ENCODE measurements at regions not wholly inside any gene's neighbourhood (a gene's known extent, or its start where the extent isn't known, plus 50 kb on each side); places are given as distances from the start of the nearest gene placed in this dataset.

DNA sequence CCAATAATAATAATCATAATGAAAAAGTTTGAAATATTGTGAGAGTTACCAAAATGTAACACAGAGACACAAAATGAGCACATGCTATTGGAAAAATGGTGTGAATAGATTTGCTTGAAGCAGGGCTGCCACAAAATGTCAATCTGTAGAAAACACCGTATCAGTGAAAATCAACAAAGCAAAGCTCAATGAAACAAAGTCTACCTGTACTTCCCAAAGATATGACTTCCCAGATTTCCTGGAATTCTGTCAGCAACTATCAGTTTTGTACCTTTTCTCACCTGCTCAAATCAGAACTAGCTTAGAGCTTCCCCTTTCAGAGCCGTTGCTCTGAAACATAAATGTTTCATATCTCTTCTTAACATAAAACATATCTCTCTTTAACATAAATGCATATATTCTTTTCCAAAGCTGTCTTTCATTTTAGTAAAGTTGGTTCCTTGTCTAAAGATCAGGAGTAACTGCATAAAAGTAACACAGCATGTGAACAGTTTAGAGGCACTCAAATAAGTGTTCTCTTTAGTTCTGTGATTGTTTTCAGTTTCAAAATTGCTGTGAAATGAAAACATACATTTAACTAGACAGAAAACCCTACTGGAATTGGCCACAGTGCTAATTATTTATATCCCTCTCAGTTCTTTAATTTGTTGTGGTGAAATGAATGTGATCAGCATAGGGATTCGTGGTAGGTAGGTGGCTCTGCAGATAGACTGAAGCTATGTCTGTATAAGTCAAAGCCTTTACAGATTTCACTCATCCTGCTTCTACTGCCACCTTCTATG is 262.5 kb downstream of the KCNJ3 start:
- no peaks in the 10 kb centered on the region for H3K4me1 ChIP-seq (ENCODE audit: control insufficient read depth in 1 of 2, insufficient read depth in 2 of 2, low read depth in 1 of 2, low read length in 1 of 2)
- no peak overlapping the region for H3K9ac ChIP-seq
- no peak overlapping the region for H3K4me2 ChIP-seq
- H3F3A ChIP-seq (replicated peaks; ENCODE audit: insufficient read depth), result no peaks in the 10 kb centered on the region
- no peaks in the 10 kb centered on the region for H3K27me3 ChIP-seq (ENCODE audit: insufficient read depth)
- WGBS (ENCODE audit: low lambda C conversion rate), result 33% methylated on average over 3 of the region's 3 CpGs
- H3K79me2 ChIP-seq (ENCODE audit: insufficient read depth), result no peaks in the 10 kb centered on the region
- no peak for TF ChIP-seq RCOR1 (IDR thresholded peaks at IDR 0.05; ENCODE audit: low read length)
- TF ChIP-seq POLR2AphosphoS5 (IDR thresholded peaks at IDR 0.05; ENCODE audit: low read depth, low read length), result no peak
- no peak for TF ChIP-seq NRF1 (IDR thresholded peaks at IDR 0.05; ENCODE audit: low read depth, low read length)
- TF ChIP-seq, protein P1, sequence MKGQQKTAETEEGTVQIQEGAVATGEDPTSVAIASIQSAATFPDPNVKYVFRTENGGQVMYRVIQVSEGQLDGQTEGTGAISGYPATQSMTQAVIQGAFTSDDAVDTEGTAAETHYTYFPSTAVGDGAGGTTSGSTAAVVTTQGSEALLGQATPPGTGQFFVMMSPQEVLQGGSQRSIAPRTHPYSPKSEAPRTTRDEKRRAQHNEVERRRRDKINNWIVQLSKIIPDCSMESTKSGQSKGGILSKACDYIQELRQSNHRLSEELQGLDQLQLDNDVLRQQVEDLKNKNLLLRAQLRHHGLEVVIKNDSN (IDR thresholded peaks at IDR 0.05; ENCODE audit: borderline replicate concordance, low read depth), result no peak
- no peak for TF ChIP-seq NFIC (IDR thresholded peaks at IDR 0.05; ENCODE audit: borderline replicate concordance)
- no peak for TF ChIP-seq EP300 (IDR thresholded peaks at IDR 0.05; ENCODE audit: borderline replicate concordance in 1 of 2, low read depth in 1 of 2, low read length in 1 of 2)
- no peak for TF ChIP-seq FOXM1 (IDR thresholded peaks at IDR 0.05; ENCODE audit: low read depth)
- no peak for TF ChIP-seq USF2 (IDR thresholded peaks at IDR 0.05; ENCODE audit: borderline replicate concordance, low read depth, low read length)
- TF ChIP-seq MEF2A (IDR thresholded peaks at IDR 0.05; ENCODE audit: borderline replicate concordance, low read depth), result no peak
- no peak for TF ChIP-seq YY1 (IDR thresholded peaks at IDR 0.05; ENCODE audit: low read depth)
- no peak for TF ChIP-seq CTCF (IDR thresholded peaks at IDR 0.05)
- no peak for TF ChIP-seq TCF12 (IDR thresholded peaks at IDR 0.05)
- TF ChIP-seq, protein P2, sequence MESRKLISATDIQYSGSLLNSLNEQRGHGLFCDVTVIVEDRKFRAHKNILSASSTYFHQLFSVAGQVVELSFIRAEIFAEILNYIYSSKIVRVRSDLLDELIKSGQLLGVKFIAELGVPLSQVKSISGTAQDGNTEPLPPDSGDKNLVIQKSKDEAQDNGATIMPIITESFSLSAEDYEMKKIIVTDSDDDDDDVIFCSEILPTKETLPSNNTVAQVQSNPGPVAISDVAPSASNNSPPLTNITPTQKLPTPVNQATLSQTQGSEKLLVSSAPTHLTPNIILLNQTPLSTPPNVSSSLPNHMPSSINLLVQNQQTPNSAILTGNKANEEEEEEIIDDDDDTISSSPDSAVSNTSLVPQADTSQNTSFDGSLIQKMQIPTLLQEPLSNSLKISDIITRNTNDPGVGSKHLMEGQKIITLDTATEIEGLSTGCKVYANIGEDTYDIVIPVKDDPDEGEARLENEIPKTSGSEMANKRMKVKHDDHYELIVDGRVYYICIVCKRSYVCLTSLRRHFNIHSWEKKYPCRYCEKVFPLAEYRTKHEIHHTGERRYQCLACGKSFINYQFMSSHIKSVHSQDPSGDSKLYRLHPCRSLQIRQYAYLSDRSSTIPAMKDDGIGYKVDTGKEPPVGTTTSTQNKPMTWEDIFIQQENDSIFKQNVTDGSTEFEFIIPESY (IDR thresholded peaks at IDR 0.05; ENCODE audit: borderline replicate concordance, low read depth), result no peak
- no peak for TF ChIP-seq GATA2 (CRISPR knock-in tag; IDR thresholded peaks at IDR 0.05)
- TF ChIP-seq TAF1 (IDR thresholded peaks at IDR 0.05; ENCODE audit: borderline replicate concordance, low read depth, low read length), result no peak
- no peak for TF ChIP-seq FOXJ3 (CRISPR knock-in tag; IDR thresholded peaks at IDR 0.05)
- no peak for TF ChIP-seq FOSL2 (IDR thresholded peaks at IDR 0.05; ENCODE audit: borderline replicate concordance, low read depth)
- no peak overlapping the region for H3K4me3 ChIP-seq (ENCODE audit: low read depth in 2 of 2, low read length in 1 of 2)
- no peak for DNase-seq
- POLR2A ChIA-PET, result no interaction called here
- no peaks in the 10 kb centered on the region for H3K9me3 ChIP-seq
- H3K27ac ChIP-seq (ENCODE audit: low read depth in 2 of 2, low read length in 1 of 2), result no peak overlapping the region
- CTCF ChIA-PET, result no interaction called here
- H3K9me2 ChIP-seq, result no peaks in the 10 kb centered on the region
- no peaks in the 10 kb centered on the region for H4K20me1 ChIP-seq (ENCODE audit: insufficient read depth)
- H2AFZ ChIP-seq (ENCODE audit: low read depth), result no peak overlapping the region
- H3K36me3 ChIP-seq (replicated peaks in 1 of 2; ENCODE audit: control insufficient read depth in 1 of 2, insufficient read depth in 2 of 2, low read length in 1 of 2), result no peaks in the 10 kb centered on the region
